Astrocyte of the cerebellum (primary cell): ENCODE measurements at regions not wholly inside any gene's neighbourhood (a gene's known extent, or its start where the extent isn't known, plus 50 kb on each side); places are given as distances from the start of the nearest gene placed in this dataset.

Source experiments
- DNase-seq: peaks from one replicate; pipeline ENCODE4 v3.0.0-alpha.2; 2011; ENCODE audit warnings: low read depth
- H3K4me3 ChIP-seq: 2 replicates; pipeline ENCODE4 v1.5.1; 2011; ENCODE audit warnings: mild to moderate bottlenecking, low read depth, low read length, moderate library complexity
- in situ Hi-C: cut with HindIII; loops from 2 replicates; pipeline ENCODE4 v1.10.0; 2017; ENCODE audit warnings: low sequenced_read_pairs
- TF ChIP-seq, protein P1 (sequence below): IDR thresholded peaks from 2 replicates; pipeline ENCODE4 v1.5.1; 2012; ENCODE audit warnings: low read length, low read depth, moderate library complexity, mild to moderate bottlenecking; ENCODE audit errors: missing control alignments

DNA sequence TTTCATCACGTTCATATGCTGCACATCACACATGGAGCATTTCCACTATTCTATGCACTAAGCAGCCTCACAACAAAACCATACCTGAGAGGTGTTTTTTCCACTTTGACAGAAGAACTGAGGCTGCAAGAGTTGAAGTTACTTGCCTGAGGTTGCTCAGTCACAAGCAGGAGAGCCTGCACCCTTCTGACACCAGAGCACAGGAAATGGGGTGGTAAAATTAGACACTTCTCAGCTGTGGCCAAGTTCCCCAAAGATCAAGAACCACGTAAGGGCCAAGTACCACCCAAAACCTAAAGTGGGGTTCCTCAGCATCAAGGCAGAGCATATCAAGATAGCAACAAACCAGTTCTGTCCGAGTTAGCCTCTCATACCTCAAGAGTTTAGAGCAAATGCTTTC lies 185.8 kb downstream of the CAPZA3 start:
- DNase-seq: no peak
- in situ Hi-C loops: no loop called here
- no peak overlapping the region for H3K4me3 ChIP-seq
- TF ChIP-seq, protein P1, sequence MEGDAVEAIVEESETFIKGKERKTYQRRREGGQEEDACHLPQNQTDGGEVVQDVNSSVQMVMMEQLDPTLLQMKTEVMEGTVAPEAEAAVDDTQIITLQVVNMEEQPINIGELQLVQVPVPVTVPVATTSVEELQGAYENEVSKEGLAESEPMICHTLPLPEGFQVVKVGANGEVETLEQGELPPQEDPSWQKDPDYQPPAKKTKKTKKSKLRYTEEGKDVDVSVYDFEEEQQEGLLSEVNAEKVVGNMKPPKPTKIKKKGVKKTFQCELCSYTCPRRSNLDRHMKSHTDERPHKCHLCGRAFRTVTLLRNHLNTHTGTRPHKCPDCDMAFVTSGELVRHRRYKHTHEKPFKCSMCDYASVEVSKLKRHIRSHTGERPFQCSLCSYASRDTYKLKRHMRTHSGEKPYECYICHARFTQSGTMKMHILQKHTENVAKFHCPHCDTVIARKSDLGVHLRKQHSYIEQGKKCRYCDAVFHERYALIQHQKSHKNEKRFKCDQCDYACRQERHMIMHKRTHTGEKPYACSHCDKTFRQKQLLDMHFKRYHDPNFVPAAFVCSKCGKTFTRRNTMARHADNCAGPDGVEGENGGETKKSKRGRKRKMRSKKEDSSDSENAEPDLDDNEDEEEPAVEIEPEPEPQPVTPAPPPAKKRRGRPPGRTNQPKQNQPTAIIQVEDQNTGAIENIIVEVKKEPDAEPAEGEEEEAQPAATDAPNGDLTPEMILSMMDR: no peak

DNA sequence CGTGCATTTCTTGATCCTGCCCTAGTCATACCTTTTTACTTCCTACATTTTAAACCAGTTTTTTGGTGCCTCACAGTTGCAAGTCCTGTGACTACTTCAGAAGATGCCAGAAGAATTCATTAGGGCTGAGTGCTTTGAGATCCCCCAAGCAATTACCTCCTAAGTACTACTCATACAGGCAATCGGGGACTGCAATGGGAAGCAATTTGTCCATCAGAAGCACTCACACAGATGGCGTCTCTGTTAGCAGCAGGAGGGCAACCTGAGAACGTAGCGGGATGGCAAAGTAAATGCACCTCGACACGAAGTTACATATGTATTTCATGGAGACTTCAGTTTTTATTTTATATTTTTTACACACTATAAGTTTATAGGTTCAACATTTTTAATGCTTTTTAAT lies 188.3 kb downstream of the CAPZA3 start:
- TF ChIP-seq, protein P1: no peak
- in situ Hi-C loops: no loop called here
- no peak for DNase-seq
- no peak overlapping the region for H3K4me3 ChIP-seq

DNA sequence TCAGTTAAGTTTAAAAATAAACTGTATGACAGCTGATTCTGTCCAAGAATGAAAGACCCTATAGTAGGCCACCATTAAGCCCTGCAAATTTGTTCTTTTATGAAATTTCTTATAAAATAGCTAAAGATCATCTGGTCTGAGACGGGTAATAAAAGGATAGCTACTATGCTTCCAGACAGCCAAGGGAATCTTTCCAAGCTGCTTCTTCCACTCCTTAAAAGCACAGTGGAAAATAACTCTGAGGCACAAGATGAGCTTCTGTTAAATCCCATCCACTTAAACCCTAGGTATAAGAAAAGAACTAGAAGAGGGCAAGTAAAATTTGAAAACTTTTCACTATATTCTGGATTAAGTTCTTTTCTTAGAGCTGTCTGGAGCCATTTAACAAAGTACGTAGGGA lies 194.3 kb downstream of the CAPZA3 start:
- TF ChIP-seq, protein P1: no peak
- H3K4me3 ChIP-seq: no peak overlapping the region
- in situ Hi-C loops: no loop called here

DNA sequence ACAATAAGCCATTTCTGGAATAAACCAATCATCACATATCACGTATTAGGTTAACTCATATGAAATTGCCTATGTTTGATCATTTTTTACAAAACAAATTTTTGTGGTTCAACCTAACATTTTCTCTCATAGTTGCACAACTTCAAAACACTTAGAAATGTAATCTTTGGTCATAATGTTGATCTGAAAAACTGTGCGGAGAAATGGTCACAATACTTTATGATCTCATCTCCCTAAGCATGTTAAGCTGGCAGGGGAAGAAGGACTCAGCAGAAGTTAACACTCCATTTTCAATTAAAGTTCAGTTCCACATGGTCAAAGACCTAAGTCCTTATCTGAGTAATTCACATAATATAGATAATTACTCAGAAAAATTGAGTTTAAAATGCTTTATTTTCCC lies 194.8 kb downstream of the CAPZA3 start:
- TF ChIP-seq, protein P1: no peak
- no peak for DNase-seq
- in situ Hi-C loops: no loop called here

More for the DNA sequence above, 194.3 kb downstream of the CAPZA3 start:
- DNase-seq: no peak

DNA sequence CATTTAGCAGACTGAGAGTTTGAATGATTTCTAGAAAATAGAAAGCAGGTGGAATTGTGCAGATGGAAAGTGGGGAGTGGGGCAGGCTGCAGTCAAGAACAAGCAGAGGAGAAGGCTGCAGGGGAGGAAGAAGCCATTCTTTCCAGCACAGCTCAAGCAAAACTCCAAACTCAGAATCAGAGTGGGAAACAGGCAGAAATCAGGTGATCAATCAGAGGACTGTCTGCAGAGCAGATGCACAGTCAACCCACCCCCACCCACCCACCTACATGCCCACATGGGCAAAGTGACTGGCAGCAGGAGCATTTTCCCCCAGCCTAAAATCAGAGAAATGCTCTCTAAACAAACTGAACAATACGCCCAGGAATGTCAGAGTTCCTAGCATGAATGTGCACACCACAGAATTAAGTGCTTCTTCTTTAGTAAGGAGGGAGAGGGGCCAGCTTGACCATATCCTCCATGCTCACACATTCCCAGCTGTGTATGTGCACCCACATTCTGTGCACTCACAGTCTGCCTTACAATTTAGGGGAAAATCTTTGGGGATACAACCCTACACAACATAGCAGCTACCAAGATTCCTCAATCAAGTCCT lies 194.1 kb upstream of the PLEKHA5 start:
- H3K4me3 ChIP-seq: no peak overlapping the region
- TF ChIP-seq, protein P1: no peak
- no peak for DNase-seq
- in situ Hi-C loops: no loop called here

More for the DNA sequence above, 194.8 kb downstream of the CAPZA3 start:
- no peak overlapping the region for H3K4me3 ChIP-seq

DNA sequence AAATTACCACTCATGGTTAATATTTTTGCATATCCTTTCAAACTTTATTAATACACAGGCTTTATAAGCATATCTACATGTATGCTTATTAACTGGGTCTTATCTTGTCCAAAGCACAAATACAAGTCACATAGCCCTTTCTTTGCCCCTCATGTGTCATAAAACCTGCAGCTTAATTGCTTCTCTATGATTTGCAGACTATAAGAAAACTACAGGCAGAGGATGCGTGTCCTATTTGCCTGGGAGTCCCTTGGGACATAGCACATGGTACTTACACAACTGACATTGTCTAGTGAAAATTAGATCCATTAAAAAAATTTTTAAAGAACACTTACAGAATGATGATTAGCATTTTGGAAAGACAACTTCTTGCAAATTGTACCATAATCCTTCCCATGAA lies 190.5 kb upstream of the PLEKHA5 start:
- no peak for DNase-seq
- TF ChIP-seq, protein P1: no peak
- in situ Hi-C loops: no loop called here
- no peak overlapping the region for H3K4me3 ChIP-seq
